ENCODE measurements at regions not wholly inside any gene's neighbourhood (a gene's known extent, or its start where the extent isn't known, plus 50 kb on each side); places are given as distances from the start of the nearest gene placed in this dataset.

DNA sequence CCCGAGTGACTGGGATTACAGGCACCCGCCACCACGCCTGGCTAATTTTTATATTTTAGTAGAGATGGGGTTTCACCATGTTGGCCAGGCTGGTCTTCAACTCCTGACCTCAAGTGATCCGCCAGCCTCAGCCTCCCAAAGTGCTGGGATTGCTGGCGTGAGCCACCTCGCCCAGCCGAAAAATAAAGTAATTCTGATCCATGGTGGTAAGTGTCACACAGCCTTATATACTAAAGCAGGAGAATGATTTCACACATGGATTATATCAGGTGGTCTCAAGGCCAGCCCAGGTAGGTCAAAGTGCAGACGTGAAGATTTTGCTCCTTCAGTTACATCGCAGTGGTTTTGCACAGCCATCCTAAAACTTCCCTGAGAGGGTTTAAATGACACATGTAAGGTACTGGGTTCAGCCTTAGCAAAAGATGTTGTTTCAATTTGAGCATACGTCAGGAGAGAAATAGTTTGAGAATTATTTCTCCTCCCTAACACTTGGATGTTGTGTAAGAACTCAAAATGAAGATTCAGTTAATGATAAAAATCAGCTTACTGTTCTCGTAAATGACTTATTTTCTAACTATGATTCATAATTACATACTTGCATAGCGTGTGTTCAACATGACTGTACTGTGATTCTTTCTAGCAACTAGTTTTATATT, 93.0 kb upstream of the SLC39A10 start (continued):
- TF ChIP-seq, protein P1, sequence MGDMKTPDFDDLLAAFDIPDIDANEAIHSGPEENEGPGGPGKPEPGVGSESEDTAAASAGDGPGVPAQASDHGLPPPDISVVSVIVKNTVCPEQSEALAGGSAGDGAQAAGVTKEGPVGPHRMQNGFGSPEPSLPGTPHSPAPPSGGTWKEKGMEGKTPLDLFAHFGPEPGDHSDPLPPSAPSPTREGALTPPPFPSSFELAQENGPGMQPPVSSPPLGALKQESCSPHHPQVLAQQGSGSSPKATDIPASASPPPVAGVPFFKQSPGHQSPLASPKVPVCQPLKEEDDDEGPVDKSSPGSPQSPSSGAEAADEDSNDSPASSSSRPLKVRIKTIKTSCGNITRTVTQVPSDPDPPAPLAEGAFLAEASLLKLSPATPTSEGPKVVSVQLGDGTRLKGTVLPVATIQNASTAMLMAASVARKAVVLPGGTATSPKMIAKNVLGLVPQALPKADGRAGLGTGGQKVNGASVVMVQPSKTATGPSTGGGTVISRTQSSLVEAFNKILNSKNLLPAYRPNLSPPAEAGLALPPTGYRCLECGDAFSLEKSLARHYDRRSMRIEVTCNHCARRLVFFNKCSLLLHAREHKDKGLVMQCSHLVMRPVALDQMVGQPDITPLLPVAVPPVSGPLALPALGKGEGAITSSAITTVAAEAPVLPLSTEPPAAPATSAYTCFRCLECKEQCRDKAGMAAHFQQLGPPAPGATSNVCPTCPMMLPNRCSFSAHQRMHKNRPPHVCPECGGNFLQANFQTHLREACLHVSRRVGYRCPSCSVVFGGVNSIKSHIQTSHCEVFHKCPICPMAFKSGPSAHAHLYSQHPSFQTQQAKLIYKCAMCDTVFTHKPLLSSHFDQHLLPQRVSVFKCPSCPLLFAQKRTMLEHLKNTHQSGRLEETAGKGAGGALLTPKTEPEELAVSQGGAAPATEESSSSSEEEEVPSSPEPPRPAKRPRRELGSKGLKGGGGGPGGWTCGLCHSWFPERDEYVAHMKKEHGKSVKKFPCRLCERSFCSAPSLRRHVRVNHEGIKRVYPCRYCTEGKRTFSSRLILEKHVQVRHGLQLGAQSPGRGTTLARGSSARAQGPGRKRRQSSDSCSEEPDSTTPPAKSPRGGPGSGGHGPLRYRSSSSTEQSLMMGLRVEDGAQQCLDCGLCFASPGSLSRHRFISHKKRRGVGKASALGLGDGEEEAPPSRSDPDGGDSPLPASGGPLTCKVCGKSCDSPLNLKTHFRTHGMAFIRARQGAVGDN (IDR thresholded peaks at IDR 0.05): 0 out of 2 replicates have a peak, but pooled peaks have one; percentile 39
- TF ChIP-seq, protein P2, sequence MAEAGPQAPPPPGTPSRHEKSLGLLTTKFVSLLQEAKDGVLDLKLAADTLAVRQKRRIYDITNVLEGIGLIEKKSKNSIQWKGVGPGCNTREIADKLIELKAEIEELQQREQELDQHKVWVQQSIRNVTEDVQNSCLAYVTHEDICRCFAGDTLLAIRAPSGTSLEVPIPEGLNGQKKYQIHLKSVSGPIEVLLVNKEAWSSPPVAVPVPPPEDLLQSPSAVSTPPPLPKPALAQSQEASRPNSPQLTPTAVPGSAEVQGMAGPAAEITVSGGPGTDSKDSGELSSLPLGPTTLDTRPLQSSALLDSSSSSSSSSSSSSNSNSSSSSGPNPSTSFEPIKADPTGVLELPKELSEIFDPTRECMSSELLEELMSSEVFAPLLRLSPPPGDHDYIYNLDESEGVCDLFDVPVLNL (IDR thresholded peaks at IDR 0.05; ENCODE audit: low read depth, low read length): no peak
- TF ChIP-seq GABPA (IDR thresholded peaks at IDR 0.05; ENCODE audit: low read depth): no peak
- TF ChIP-seq MTA2 (IDR thresholded peaks at IDR 0.05; ENCODE audit: low read depth): 0 out of 2 replicates have a peak, but pooled peaks have one; percentile 13

Measured in GM12878 (cell line).